IPS-11a (cell line): ENCODE measurements at regions not wholly inside any gene's neighbourhood (a gene's known extent, or its start where the extent isn't known, plus 50 kb on each side); places are given as distances from the start of the nearest gene placed in this dataset.
"Not testable (repeated sequence)": the region's sequence is repeated elsewhere in the genome, so short reads cannot be mapped to it uniquely, and the experiment has no call there.

ENCODE experiments used
- H3K4me3 ChIP-seq: one replicate; pipeline ENCODE4 v1.5.1; 2013; ENCODE audit warnings: low read depth, low read length, control low read depth

DNA sequence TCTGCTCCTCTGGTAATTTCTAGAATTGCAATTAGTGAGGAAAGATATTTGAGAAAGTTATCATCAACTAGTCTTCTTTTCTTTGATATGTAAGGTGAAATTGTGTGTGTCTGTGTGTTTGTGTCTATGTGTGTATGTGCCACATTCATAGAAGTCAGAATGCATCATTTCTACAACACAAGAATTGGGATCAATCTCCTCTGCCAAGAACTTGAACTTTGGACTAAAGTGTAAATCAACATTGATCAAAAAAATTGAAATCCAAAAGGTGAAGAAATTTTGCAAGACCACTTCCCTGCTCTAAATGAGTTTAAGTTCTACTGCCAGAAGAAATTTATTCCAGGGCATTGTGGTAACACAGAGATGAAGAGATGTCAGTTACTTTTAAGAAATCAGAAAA is 1072.8 kb downstream of the GRM8 start:
- H3K4me3 ChIP-seq = no peak overlapping the region

DNA sequence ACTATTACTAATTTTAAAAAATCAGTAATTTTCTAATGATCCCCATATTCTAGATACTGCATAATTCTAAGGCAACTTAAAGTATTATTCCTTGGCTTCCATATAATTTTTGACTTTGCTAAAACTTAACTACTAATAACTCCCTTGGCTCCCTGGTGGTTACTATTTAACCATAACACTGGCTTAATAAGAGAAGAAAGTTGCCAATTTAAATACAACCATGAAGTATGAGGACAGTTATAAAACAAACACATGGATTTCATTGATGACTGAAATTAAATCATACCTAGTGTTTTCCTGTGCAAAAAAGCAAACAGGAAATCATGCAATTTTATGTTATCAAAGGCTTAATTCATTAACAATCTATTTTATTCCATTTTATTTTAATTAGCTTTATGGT is 1073.9 kb downstream of the GRM8 start:
- no peak overlapping the region for H3K4me3 ChIP-seq

- no peak overlapping the region for H3K4me3 ChIP-seq
Observed at GRCh38 chr7:126177782-126178181, 1075.0 kb downstream of the GRM8 start.

DNA sequence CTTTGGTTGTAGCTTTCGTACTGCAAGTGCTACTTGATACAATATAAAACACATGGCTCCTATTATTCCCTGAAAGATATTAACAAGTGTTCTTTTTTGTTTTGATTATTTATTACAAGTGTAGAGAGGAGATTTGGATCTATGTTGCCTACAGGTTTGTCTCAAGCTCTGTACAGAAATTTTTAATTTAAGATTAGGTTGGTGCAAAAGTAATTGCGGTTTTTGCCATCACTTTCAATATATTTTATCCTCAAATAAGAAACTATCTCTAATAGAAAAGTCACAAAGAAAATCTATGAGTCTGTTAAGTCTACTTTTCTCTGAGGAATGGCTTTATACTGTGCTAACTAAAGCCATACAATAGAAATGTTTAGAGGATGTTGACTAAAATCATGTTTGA is 1086.1 kb downstream of the GRM8 start:
- no peak overlapping the region for H3K4me3 ChIP-seq

DNA sequence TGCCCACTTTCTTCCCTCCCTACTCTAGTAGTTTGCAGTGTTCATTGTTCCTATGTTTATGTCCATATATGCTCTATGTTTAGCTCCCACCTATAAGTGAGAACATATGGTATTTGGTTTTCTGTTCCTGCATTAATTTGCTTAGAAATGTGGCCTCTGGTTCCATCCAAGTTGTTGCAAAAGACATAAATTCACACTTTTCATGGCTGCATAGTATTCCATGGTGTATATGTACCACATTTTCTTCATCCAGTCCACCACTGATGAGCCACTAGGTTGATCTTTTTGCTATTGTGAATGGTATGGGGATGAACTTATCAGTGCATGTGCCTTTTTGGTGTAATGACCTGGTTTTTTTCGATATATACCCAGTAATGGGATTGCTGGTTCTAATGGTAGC is 1089.1 kb downstream of the GRM8 start:
- no peak overlapping the region for H3K4me3 ChIP-seq

DNA sequence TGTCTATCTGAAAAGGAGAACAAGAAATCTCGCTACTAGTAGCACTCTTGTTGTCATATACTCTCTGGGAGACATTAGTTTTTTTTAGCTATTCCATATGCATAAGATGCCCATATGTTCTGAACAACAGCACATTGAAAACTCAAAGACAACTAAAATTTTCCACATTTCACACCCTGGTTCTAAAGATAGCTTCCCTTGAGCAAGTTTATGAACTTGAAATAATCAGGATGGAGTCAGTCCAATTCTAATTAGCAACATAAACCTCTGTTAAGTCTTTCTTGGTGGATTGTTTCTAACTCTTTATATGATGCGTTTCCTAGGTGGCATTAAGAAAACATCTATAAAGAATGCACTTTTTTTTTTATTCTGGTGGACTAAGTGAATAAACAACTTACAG is 1095.3 kb downstream of the GRM8 start:
- H3K4me3 ChIP-seq = no peak overlapping the region

- no peak overlapping the region for H3K4me3 ChIP-seq
Observed at GRCh38 chr7:126150278-126150958, 1102.3 kb downstream of the GRM8 start.

- H3K4me3 ChIP-seq = no peak overlapping the region
Observed at GRCh38 chr7:126140858-126141466, 1111.8 kb downstream of the GRM8 start.

DNA sequence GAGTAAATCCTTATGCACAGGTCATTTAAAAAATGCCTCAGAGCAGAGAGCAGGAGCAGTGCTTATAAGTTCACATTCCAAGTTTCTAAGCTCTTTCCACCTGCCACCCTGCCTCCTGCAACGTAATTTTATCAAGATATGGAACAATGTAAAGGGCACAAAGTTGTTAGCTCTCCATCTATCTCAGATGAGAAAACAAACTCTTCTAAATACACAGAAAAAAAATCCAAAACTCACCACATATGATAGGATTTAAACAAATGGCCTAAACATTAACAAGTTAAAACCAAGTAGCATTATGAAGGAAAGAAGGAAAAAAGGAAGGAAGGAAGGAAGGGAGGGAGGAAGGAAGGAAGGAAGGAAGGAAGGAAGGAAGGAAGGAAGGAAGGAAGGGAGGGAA is 1132.8 kb downstream of the GRM8 start:
- H3K4me3 ChIP-seq = no peak overlapping the region

DNA sequence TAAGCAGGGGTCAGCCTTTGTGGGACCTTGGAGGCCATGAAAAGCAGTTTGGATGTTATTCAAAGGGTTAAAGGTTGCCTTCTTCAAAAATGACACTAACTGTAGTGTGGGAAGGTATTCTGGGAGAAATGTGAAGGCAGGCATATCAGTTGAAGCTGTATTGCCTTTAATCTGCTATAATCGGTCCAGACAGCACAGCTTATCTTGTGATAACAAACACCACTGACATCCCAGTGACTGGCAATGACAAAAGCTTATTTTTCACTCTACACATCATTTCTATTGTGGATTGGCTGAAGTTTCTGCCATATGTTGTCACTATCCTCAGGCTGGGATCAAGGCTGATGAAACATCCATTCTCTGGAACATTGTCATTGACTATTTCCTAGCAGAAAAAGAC is 1149.2 kb downstream of the GRM8 start:
- H3K4me3 ChIP-seq = no peak overlapping the region

DNA sequence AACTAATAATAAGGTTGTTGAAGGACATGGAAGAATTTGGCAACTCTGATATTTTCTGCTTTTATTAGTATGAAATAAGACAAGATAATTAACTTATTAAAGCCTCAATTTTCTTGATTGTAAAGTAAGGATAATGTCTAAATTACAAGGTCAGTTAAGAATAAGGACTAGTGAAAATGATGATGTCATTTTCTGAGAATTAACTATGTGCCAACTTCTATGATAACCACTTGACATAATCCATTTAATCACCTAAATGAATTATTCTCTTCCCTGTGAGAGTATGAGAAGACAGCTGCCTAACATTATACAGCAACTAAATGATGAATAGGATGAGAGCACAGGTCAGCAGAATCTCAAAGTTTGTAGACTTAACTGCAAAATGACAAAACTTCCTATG is 1153.4 kb upstream of the POT1 start:
- no peak overlapping the region for H3K4me3 ChIP-seq

- H3K4me3 ChIP-seq = no peak overlapping the region
Observed at GRCh38 chr7:126079581-126079980, 1150.0 kb upstream of the POT1 start.

GRCh38 chr7:126079151-126079550 is 1149.5 kb upstream of the POT1 start:
- H3K4me3 ChIP-seq = no peak overlapping the region

DNA sequence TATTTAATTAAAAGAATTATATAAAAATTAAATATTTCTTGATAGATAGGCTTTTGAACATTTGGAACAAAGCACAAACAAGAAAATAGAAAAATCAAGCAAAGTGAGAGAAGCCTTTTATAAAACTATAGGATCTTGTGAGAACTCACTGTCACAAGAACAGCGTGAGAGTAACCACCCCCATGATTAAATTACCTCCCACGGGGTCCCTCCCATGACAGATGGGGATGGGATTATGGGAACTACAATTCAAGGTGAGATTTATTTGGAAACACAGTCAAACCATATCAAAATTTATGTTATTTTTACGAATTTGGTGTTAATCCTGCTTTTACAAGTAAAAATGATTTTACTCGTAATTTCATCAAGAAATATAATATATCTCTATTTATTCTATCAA is 1136.1 kb upstream of the POT1 start:
- no peak overlapping the region for H3K4me3 ChIP-seq

- H3K4me3 ChIP-seq = no peak overlapping the region
Observed at GRCh38 chr7:126057979-126058378, 1128.4 kb upstream of the POT1 start.

GRCh38 chr7:126056613-126057012 is 1127.0 kb upstream of the POT1 start:
- not testable (repeated sequence) for H3K4me3 ChIP-seq

GRCh38 chr7:126052229-126052628 is 1122.6 kb upstream of the POT1 start:
- no peak overlapping the region for H3K4me3 ChIP-seq

DNA sequence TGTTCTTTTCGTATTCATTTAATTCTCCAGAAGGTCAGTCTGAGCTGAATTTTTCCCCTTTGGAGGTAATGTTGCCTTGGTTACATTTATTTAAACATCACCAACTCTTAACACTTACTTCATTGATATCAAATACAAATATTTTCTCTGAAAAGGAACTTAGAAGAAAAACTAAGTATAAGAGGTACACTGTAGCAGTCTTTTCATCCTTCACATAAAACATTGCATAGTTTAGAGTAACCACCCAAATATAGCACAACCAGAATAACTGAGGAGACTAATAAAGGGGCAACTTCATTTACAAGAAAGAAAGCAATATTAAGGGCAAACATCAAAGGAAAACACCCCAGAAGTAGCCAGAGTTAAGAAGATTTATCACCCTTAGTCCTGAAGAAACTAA is 1115.0 kb upstream of the POT1 start:
- no peak overlapping the region for H3K4me3 ChIP-seq

GRCh38 chr7:126041472-126041871 is 1111.8 kb upstream of the POT1 start:
- no peak overlapping the region for H3K4me3 ChIP-seq

- H3K4me3 ChIP-seq = no peak overlapping the region
Observed at GRCh38 chr7:126040114-126041045, 1110.8 kb upstream of the POT1 start.

DNA sequence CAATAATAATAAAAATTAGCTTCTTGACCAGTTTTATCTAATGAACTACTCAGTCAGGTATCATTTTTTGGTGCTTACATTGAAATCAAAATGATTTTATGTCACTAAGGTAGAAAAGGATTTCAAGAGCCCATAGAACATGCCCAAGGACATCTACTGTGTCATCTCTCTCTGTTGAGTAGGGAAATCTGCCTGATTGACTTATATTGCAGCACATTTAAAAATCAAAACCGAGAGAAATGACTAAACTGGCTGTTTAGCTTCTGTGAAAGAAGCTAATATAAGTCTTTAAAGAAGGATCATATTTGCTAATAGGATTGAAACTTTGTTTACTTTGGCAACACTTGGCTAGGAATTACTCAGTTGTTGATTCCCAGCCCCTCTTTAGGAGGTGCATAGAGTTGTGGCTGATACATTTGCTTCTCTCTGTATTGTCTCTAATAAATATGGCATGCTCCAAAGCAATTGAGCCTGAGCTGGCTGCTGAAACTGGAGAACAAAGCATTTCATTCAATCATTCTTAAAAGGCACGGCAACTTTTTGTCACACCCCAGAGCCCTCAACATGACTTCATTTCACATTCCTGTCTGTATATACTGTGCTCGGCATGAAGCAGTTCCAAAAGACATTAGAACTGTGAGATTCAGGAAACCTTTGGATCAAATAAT is 1096.9 kb upstream of the POT1 start:
- H3K4me3 ChIP-seq = no peak overlapping the region
